ENCODE measurements at regions not wholly inside any gene's neighbourhood (a gene's known extent, or its start where the extent isn't known, plus 50 kb on each side); places are given as distances from the start of the nearest gene placed in this dataset.

DNA sequence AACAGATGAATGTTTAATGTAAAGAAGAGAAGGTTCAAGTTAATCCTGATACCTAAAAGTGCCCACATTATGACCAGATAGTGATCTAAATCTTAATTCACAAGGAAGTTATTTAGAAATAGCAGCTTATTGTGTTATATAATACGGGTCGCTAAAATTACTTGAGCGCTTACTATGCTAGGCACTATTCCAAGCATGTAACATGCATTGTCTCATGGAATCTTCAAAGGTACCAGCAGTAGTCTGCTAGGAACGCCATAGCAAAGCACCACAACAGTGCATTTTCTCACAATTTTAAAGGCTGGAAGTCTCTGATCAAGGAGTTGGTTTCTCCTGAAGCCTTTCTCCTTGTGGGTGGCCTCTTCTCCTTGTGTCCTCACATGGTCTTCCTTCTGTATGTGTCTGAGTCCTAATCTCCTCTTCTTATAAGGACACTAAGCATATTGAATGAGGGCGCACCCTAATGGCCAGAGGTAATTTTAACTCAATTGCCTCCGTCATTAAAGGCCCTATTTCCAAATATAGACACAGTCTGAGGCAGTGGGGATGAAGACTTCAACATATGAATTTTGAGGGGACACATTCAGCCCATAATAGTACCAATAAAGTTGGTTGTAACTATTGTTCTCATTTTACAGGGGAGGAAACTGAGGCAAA lies 118.4 kb downstream of the LRRC30 start:
- no peak overlapping the region for H2AFZ ChIP-seq (ENCODE audit: insufficient read depth, low read depth, low read length, poor library complexity, severe bottlenecking)
- no peak for DNase-seq
- TF ChIP-seq, protein P1, sequence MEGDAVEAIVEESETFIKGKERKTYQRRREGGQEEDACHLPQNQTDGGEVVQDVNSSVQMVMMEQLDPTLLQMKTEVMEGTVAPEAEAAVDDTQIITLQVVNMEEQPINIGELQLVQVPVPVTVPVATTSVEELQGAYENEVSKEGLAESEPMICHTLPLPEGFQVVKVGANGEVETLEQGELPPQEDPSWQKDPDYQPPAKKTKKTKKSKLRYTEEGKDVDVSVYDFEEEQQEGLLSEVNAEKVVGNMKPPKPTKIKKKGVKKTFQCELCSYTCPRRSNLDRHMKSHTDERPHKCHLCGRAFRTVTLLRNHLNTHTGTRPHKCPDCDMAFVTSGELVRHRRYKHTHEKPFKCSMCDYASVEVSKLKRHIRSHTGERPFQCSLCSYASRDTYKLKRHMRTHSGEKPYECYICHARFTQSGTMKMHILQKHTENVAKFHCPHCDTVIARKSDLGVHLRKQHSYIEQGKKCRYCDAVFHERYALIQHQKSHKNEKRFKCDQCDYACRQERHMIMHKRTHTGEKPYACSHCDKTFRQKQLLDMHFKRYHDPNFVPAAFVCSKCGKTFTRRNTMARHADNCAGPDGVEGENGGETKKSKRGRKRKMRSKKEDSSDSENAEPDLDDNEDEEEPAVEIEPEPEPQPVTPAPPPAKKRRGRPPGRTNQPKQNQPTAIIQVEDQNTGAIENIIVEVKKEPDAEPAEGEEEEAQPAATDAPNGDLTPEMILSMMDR (IDR thresholded peaks at IDR 0.05): no peak
- TF ChIP-seq EZH2 (IDR thresholded peaks at IDR 0.05; ENCODE audit: borderline replicate concordance, insufficient read depth, low read depth, low read length, poor library complexity, severe bottlenecking): no peak
- CTCF ChIA-PET: no interaction called here
- H3K36me3 ChIP-seq (replicated peaks in 1 of 2; ENCODE audit: control extremely low read depth in 1 of 2, control insufficient read depth in 1 of 2, extremely low read depth in 1 of 2, insufficient read depth in 2 of 2, low read length in 1 of 2): no peaks in the 10 kb centered on the region
- no peaks in the 10 kb centered on the region for H3K4me1 ChIP-seq (ENCODE audit: control insufficient read depth in 2 of 2, insufficient read depth in 2 of 2, low read length in 2 of 2)
- no peaks in the 10 kb centered on the region for H3K79me2 ChIP-seq (ENCODE audit: control insufficient read depth, insufficient read depth, low read length)
- H3K4me1 Mint-ChIP-seq: no peaks in the 10 kb centered on the region
- intact Hi-C loops (cut with micrococcal nuclease): no loop called here
- H3K9me3 Mint-ChIP-seq (ENCODE audit: insufficient read depth): no peaks in the 10 kb centered on the region
- H4K20me1 ChIP-seq (ENCODE audit: control insufficient read depth, insufficient read depth, low read length, poor library complexity, severe bottlenecking): no peaks in the 10 kb centered on the region
- H3K4me3 Mint-ChIP-seq: no peak overlapping the region
- no peak overlapping the region for H3K4me3 ChIP-seq (ENCODE audit: control extremely low read depth in 1 of 5, extremely low read depth in 1 of 5, insufficient read depth in 1 of 5, low read depth in 2 of 5, low read length in 4 of 5)
- H3K9me3 ChIP-seq (ENCODE audit: control extremely low read depth in 1 of 3, control insufficient read depth in 2 of 3, insufficient read depth in 1 of 3, low read length in 2 of 3): peaks cover 0 to 11% (median 0%) of the 10 kb centered on the region in 3 donors
- H3K27me3 ChIP-seq (replicated peaks in 1 of 4; ENCODE audit: control extremely low read depth in 1 of 4, control insufficient read depth in 3 of 4, insufficient read depth in 4 of 4, low read length in 3 of 4): no peaks in the 10 kb centered on the region
- no peak for ATAC-seq (ENCODE audit: low read depth)
- H3K4me2 ChIP-seq (replicated peaks; ENCODE audit: low read depth, low read length, poor library complexity, severe bottlenecking): no peak overlapping the region
- no peak overlapping the region for H3K9ac ChIP-seq (ENCODE audit: low read length)
- no peaks in the 10 kb centered on the region for H3K27me3 Mint-ChIP-seq
- POLR2A ChIA-PET: no interaction called here
- H3K27ac ChIP-seq (ENCODE audit: low read length in 2 of 2): no peak overlapping the region
- no peak overlapping the region for H3K27ac Mint-ChIP-seq
- WGBS (ENCODE audit: insufficient coverage): 93% methylated on average over 3 of the region's 6 CpGs

DNA sequence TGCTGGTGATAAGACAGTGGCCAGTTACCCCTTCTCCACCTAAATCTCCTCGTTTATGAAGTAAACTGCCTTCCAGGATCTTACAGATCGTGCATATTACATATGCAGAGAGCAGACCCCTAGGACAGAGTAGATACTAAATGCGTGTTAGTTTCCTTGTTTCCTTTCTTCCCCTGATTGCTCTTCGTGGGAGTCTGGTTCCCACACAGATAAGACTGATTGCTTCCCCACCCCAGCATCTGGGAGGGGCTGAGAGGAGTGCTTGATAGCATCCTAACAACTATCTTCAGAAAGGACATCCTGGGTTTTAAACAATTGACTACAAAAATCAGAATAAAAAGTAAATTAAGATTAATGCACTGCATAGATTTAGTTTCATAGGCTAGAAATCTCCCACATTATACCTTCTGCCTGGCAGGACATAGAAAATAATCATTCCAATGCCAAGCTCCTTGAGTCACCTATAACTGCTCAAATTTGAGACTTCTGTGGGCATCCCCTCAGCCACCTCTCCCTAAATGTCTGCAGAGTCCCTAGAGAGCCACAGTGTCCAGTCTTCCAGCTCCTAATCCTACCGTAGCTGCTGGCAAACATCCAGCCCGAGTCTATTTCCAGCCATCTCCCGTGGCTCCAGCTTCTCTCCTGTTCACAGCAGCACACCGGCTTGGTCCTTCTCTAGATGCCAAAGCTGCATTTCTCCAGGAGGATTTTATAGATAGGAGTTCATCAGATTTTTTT lies 128.3 kb downstream of the LRRC30 start:
- Mint-ChIP-seq H3K9me3 (ENCODE audit: insufficient read depth) (peaks cover 6% of the 10 kb centered on the region), H3K4me1 (no peaks in the 10 kb centered on the region), H3K27ac (no peak overlapping the region), H3K27me3 (no peaks in the 10 kb centered on the region), H3K4me3 (no peak overlapping the region)
- H3K27me3 ChIP-seq (replicated peaks in 1 of 4; ENCODE audit: control extremely low read depth in 1 of 4, control insufficient read depth in 3 of 4, insufficient read depth in 4 of 4, low read length in 3 of 4): no peaks in the 10 kb centered on the region
- POLR2A ChIA-PET: no interaction called here
- H3K9ac ChIP-seq (ENCODE audit: low read length): no peak overlapping the region
- no peaks in the 10 kb centered on the region for H3K4me1 ChIP-seq (ENCODE audit: control insufficient read depth in 2 of 2, insufficient read depth in 2 of 2, low read length in 2 of 2)
- WGBS (ENCODE audit: insufficient coverage): 85% methylated on average over 6 of the region's 8 CpGs
- H3K9me3 ChIP-seq (ENCODE audit: control extremely low read depth in 1 of 3, control insufficient read depth in 2 of 3, insufficient read depth in 1 of 3, low read length in 2 of 3): peaks cover 0 to 15% (median 0%) of the 10 kb centered on the region in 3 donors
- no peak overlapping the region for H2AFZ ChIP-seq (ENCODE audit: insufficient read depth, low read depth, low read length, poor library complexity, severe bottlenecking)
- no peak overlapping the region for H3K27ac ChIP-seq (ENCODE audit: low read length in 2 of 2)
- intact Hi-C loops (cut with micrococcal nuclease): no loop called here
- TF ChIP-seq, protein P1 (IDR thresholded peaks at IDR 0.05): no peak
- no peak for TF ChIP-seq EZH2 (IDR thresholded peaks at IDR 0.05; ENCODE audit: borderline replicate concordance, insufficient read depth, low read depth, low read length, poor library complexity, severe bottlenecking)
- H3K4me3 ChIP-seq (ENCODE audit: control extremely low read depth in 1 of 5, extremely low read depth in 1 of 5, insufficient read depth in 1 of 5, low read depth in 2 of 5, low read length in 4 of 5): no peak overlapping the region
- no peak for DNase-seq
- H4K20me1 ChIP-seq (ENCODE audit: control insufficient read depth, insufficient read depth, low read length, poor library complexity, severe bottlenecking): no peaks in the 10 kb centered on the region
- ATAC-seq (ENCODE audit: low read depth): no peak
- H3K4me2 ChIP-seq (replicated peaks; ENCODE audit: low read depth, low read length, poor library complexity, severe bottlenecking): no peak overlapping the region
- no peaks in the 10 kb centered on the region for H3K36me3 ChIP-seq (replicated peaks in 1 of 2; ENCODE audit: control extremely low read depth in 1 of 2, control insufficient read depth in 1 of 2, extremely low read depth in 1 of 2, insufficient read depth in 2 of 2, low read length in 1 of 2)
- CTCF ChIA-PET: no interaction called here
- no peaks in the 10 kb centered on the region for H3K79me2 ChIP-seq (ENCODE audit: control insufficient read depth, insufficient read depth, low read length)
